Liver (tissue), 8 donors: ENCODE measurements at regions not wholly inside any gene's neighbourhood (a gene's known extent, or its start where the extent isn't known, plus 50 kb on each side); places are given as distances from the start of the nearest gene placed in this dataset.

Experiments used
- DNase-seq: peaks from one replicate; pipeline ENCODE4 v3.0.0-alpha.2; 2017; ENCODE audit warnings: low spot score
- H3K27ac ChIP-seq, 2 donors: one replicate each; pipeline ENCODE4 v1.7.0; 2013; ENCODE audit warnings: inconsistent platforms in 2 of 2, low read length in 2 of 2, control low read depth in 1 of 2, low read depth in 1 of 2, mild to moderate bottlenecking in 1 of 2
- H3K27me3 ChIP-seq, 4 donors: one replicate each; pipeline versions ENCODE4 v1.6.1 to v1.7.0; 2013; ENCODE audit warnings: low read length in 3 of 4, inconsistent platforms in 1 of 4, mild to moderate bottlenecking in 1 of 4, moderate library complexity in 1 of 4; ENCODE audit not compliant: control insufficient read depth in 4 of 4, insufficient read depth in 4 of 4
- H3K36me3 ChIP-seq, 4 donors: one replicate each; pipeline versions ENCODE4 v1.6.1 to v1.7.0; 2013; ENCODE audit warnings: low read length in 3 of 4, mild to moderate bottlenecking in 3 of 4, low read depth in 1 of 4, moderate library complexity in 1 of 4; ENCODE audit not compliant: control insufficient read depth in 4 of 4, insufficient read depth in 3 of 4
- H3K4me1 ChIP-seq, 4 donors: one replicate each; pipeline versions ENCODE4 v1.6.1 to v1.7.0; 2013; ENCODE audit warnings: low read length in 3 of 4, mild to moderate bottlenecking in 3 of 4, moderate library complexity in 1 of 4; ENCODE audit not compliant: control insufficient read depth in 4 of 4, insufficient read depth in 4 of 4
- H3K4me3 ChIP-seq, 3 donors: one replicate each; pipeline versions ENCODE4 v1.6.1 to v1.7.0; 2013; ENCODE audit warnings: low read length in 3 of 3, control low read depth in 1 of 3, low read depth in 1 of 3, mild to moderate bottlenecking in 1 of 3
- H3K9ac ChIP-seq, 2 donors: one replicate each; pipeline ENCODE4 v1.7.0; 2013; ENCODE audit warnings: low read length in 2 of 2, mild to moderate bottlenecking in 2 of 2, moderate library complexity in 2 of 2, control low read depth in 1 of 2, low read depth in 1 of 2
- H3K9me3 ChIP-seq, 4 donors: one replicate each; pipeline versions ENCODE4 v1.6.1 to v1.7.0; 2013; ENCODE audit warnings: low read length in 3 of 4; ENCODE audit not compliant: control insufficient read depth in 4 of 4
- CTCF ChIP-seq: fragments of 150-350 bp; IDR thresholded peaks from 2 replicates; pipeline ENCODE4 v1.5.1; 2017; ENCODE audit warnings: improper control_type of control experiment, low read depth, low read length; ENCODE audit not compliant: missing input control
- EGR1 ChIP-seq, 2 donors: IDR thresholded peaks; 2 replicates each; pipeline ENCODE4 v1.6.1; 2016 to 2018; ENCODE audit warnings: antibody characterized with exemption in 2 of 2, low read depth in 2 of 2
- FOXA1 ChIP-seq: IDR thresholded peaks from 2 replicates; pipeline ENCODE4 v1.6.1; 2016; ENCODE audit warnings: antibody characterized with exemption
- FOXA2 ChIP-seq: IDR thresholded peaks from 2 replicates; pipeline ENCODE4 v1.6.1; 2016; ENCODE audit warnings: antibody characterized with exemption
- GABPA ChIP-seq, 2 donors: IDR thresholded peaks in 1 of 2; conservative IDR thresholded peaks in 1 of 2; 2 replicates each; pipeline ENCODE4 v1.6.1; 2016; ENCODE audit warnings: antibody characterized with exemption in 2 of 2, mild to moderate bottlenecking in 1 of 2, moderate library complexity in 1 of 2
- HNF4A ChIP-seq, 2 donors: conservative IDR thresholded peaks; 2 replicates each; pipeline ENCODE4 v1.6.1; 2016; ENCODE audit warnings: antibody characterized with exemption in 2 of 2, mild to moderate bottlenecking in 2 of 2
- HNF4G ChIP-seq: IDR thresholded peaks from 2 replicates; pipeline ENCODE4 v1.6.1; 2016; ENCODE audit warnings: antibody characterized with exemption
- JUND ChIP-seq, 2 donors: IDR thresholded peaks; 2 replicates each; pipeline ENCODE4 v1.6.1; 2016; ENCODE audit warnings: antibody characterized with exemption in 2 of 2
- MAX ChIP-seq: IDR thresholded peaks from 2 replicates; pipeline ENCODE4 v1.6.1; 2016; ENCODE audit warnings: antibody characterized with exemption
- NR2F2 ChIP-seq: IDR thresholded peaks from 2 replicates; pipeline ENCODE4 v1.6.1; 2016; ENCODE audit warnings: antibody characterized with exemption
- RAD21 ChIP-seq, 2 donors: IDR thresholded peaks; 2 replicates each; pipeline ENCODE4 v1.6.1; 2016; ENCODE audit warnings: antibody characterized with exemption in 2 of 2, mild to moderate bottlenecking in 2 of 2
- REST ChIP-seq: IDR thresholded peaks from 2 replicates; pipeline ENCODE4 v1.6.1; 2016; ENCODE audit warnings: antibody characterized with exemption, mild to moderate bottlenecking
- RXRA ChIP-seq, 2 donors: IDR thresholded peaks; 2 replicates each; pipeline ENCODE4 v1.6.1; 2017 to 2018; ENCODE audit warnings: antibody characterized with exemption in 2 of 2, mild to moderate bottlenecking in 1 of 2
- SP1 ChIP-seq: IDR thresholded peaks from 2 replicates; pipeline ENCODE4 v1.6.1; 2018; ENCODE audit warnings: antibody characterized with exemption, mild to moderate bottlenecking
- TAF1 ChIP-seq: conservative IDR thresholded peaks from 2 replicates; pipeline ENCODE4 v1.6.1; 2016; ENCODE audit warnings: antibody characterized with exemption, mild to moderate bottlenecking
- YY1 ChIP-seq: IDR thresholded peaks from 2 replicates; pipeline ENCODE4 v1.6.1; 2016; ENCODE audit warnings: antibody characterized with exemption, mild to moderate bottlenecking
- ZBTB33 ChIP-seq: IDR thresholded peaks from 2 replicates; pipeline ENCODE4 v1.6.1; 2016; ENCODE audit warnings: antibody characterized with exemption
- WGBS: extraction: QIAGEN DNeasy Blood & Tissue Kit; methylation state at CpG from one replicate; pipeline ENCODE4 v1.1.7; 2013; 5-methylcytosine and 5-hydroxymethylcytosine counted together
- TF ChIP-seq, protein P1 (sequence below): IDR thresholded peaks from 2 replicates; pipeline ENCODE4 v1.6.1; 2016; ENCODE audit warnings: antibody characterized with exemption
- donor health status: healthy.
- donor health status: healthy.
- donor health status: healthy.
- donor health status: healthy.
- donor health status: healthy.

DNA sequence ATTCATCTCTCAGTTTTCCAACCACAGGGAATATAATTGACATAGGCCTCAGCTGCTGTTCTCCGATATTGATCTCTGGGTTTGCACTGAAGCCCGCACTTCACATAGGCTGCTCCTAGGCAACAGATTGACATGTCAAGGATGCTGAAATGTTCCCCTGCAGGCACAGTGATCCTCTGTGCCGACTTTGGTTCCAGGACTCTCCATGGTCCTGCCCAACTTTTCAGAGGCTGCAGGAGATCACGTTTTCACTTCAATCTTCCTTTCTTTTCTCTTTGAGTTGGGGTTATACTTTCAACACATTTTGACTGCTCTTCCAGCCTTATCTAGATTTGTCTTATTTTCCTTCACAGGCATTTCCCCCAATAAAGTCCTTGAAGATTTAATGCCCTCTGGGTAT is 1361.0 kb downstream of the DSC3 start:
- no peak for TF ChIP-seq HNF4A (conservative IDR thresholded peaks at IDR 0.05)
- no peak for TF ChIP-seq EGR1 (IDR thresholded peaks at IDR 0.05; ENCODE audit: low read depth in 2 of 2)
- no peak for TF ChIP-seq SP1
- TF ChIP-seq, protein P1, sequence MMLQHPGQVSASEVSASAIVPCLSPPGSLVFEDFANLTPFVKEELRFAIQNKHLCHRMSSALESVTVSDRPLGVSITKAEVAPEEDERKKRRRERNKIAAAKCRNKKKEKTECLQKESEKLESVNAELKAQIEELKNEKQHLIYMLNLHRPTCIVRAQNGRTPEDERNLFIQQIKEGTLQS, result no peak
- TF ChIP-seq ZBTB33, result no peak
- TF ChIP-seq JUND (IDR thresholded peaks at IDR 0.05), result no peak
- no peak for TF ChIP-seq FOXA2
- TF ChIP-seq GABPA (IDR thresholded peaks at IDR 0.05 in 1 of 2, conservative IDR thresholded peaks at IDR 0.05 in 1 of 2), result no peak
- TF ChIP-seq NR2F2, result no peak
- no peak for TF ChIP-seq CTCF
- no peak for TF ChIP-seq MAX
- Histone ChIP-seq H3K27ac (no peak overlapping the region), H3K4me3 (no peak overlapping the region), H3K27me3 (no peaks in the 10 kb centered on the region), H3K4me1 (no peaks in the 10 kb centered on the region), H3K9me3 (no peaks in the 10 kb centered on the region), H3K36me3 (no peaks in the 10 kb centered on the region), H3K9ac (no peak overlapping the region)
- no peak for DNase-seq
- 79% methylated on average over 4 of the region's 4 CpGs for WGBS

GRCh38 chr18:29664278-29665036 is 1378.1 kb downstream of the DSC3 start:
- 50% methylated on average over 4 of the region's 4 CpGs for WGBS
- H3K9ac ChIP-seq, result no peak overlapping the region
- H3K4me1 ChIP-seq, result no peaks in the 10 kb centered on the region
- H3K27me3 ChIP-seq, result no peaks in the 10 kb centered on the region
- no peaks in the 10 kb centered on the region for H3K9me3 ChIP-seq
- H3K4me3 ChIP-seq, result no peak overlapping the region
- H3K27ac ChIP-seq, result no peak overlapping the region
- DNase-seq, result no peak
- TF ChIP-seq FOXA1, result no peak
- TF ChIP-seq MAX, result no peak
- TF ChIP-seq HNF4G, result no peak
- TF ChIP-seq SP1, result no peak
- no peak for TF ChIP-seq CTCF
- TF ChIP-seq ZBTB33, result no peak
- no peak for TF ChIP-seq RAD21 (IDR thresholded peaks at IDR 0.05)
- no peak for TF ChIP-seq FOXA2
- no peak for TF ChIP-seq RXRA (IDR thresholded peaks at IDR 0.05)
- no peak for TF ChIP-seq REST
- no peak for TF ChIP-seq NR2F2
- TF ChIP-seq YY1, result no peak
- TF ChIP-seq EGR1 (IDR thresholded peaks at IDR 0.05; ENCODE audit: low read depth in 2 of 2), result no peak
- no peak for TF ChIP-seq TAF1
- TF ChIP-seq, protein P1, result no peak
- H3K36me3 ChIP-seq, result no peaks in the 10 kb centered on the region
